Muscle of leg (tissue), 3 donors: ENCODE measurements at regions not wholly inside any gene's neighbourhood (a gene's known extent, or its start where the extent isn't known, plus 50 kb on each side); places are given as distances from the start of the nearest gene placed in this dataset.
"Not testable (repeated sequence)": the region's sequence is repeated elsewhere in the genome, so short reads cannot be mapped to it uniquely, and the experiment has no call there.

Experiments used
- DNase-seq: peaks from one replicate; pipeline ENCODE4 v3.0.0; 2013
- H3K27ac ChIP-seq: one replicate; pipeline ENCODE4 v1.5.1; 2013; ENCODE audit warnings: mild to moderate bottlenecking, low read length, control low read depth
- H3K27me3 ChIP-seq: one replicate; pipeline ENCODE4 v1.6.1; 2013; ENCODE audit warnings: low read length; ENCODE audit not compliant: control insufficient read depth, insufficient read depth
- H3K36me3 ChIP-seq: one replicate; pipeline ENCODE4 v1.6.1; 2013; ENCODE audit warnings: low read length; ENCODE audit not compliant: control insufficient read depth, insufficient read depth
- H3K4me1 ChIP-seq: one replicate; pipeline ENCODE4 v1.6.1; 2013; ENCODE audit warnings: low read length; ENCODE audit not compliant: control insufficient read depth, insufficient read depth
- H3K4me3 ChIP-seq: one replicate; pipeline ENCODE4 v1.5.1; 2013; ENCODE audit warnings: low read length, control low read depth
- H3K9me3 ChIP-seq: replicated peaks from 2 replicates; pipeline ENCODE4 v1.6.1; 2013; ENCODE audit warnings: low read depth, low read length; ENCODE audit not compliant: control insufficient read depth
- WGBS: methylation state at CpG from one replicate; pipeline ENCODE4 v1.1.5; 2013; ENCODE audit warnings: missing lambda C conversion rate; ENCODE audit not compliant: insufficient coverage; 5-methylcytosine and 5-hydroxymethylcytosine counted together

GRCh38 chr9:73444821-73445220 lies 293.2 kb downstream of the ANXA1 start:
- no peaks in the 10 kb centered on the region for H3K9me3 ChIP-seq
- no CpG with 5 or more reads among the region's 1 CpG for WGBS
- H3K27ac ChIP-seq: no peak overlapping the region
- no peak overlapping the region for H3K4me3 ChIP-seq
- H3K27me3 ChIP-seq: no peaks in the 10 kb centered on the region
- DNase-seq: no peak
- no peaks in the 10 kb centered on the region for H3K36me3 ChIP-seq
- H3K4me1 ChIP-seq: no peaks in the 10 kb centered on the region

- H3K9me3 ChIP-seq, H3K4me1 ChIP-seq, H3K27ac ChIP-seq, H3K36me3 ChIP-seq, DNase-seq, H3K27me3 ChIP-seq, H3K4me3 ChIP-seq: not testable (repeated sequence)
- WGBS: no CpG with 5 or more reads among the region's 1 CpG
Observed at GRCh38 chr9:73445384-73445783, 293.7 kb downstream of the ANXA1 start.

GRCh38 chr9:73446306-73446705 lies 294.6 kb downstream of the ANXA1 start:
- Histone ChIP-seq H3K9me3 (no peaks in the 10 kb centered on the region), H3K27me3 (no peaks in the 10 kb centered on the region), H3K4me3 (no peak overlapping the region), H3K4me1 (no peaks in the 10 kb centered on the region), H3K36me3 (no peaks in the 10 kb centered on the region), H3K27ac (no peak overlapping the region)
- DNase-seq: no peak

GRCh38 chr9:73451003-73451402 lies 299.3 kb downstream of the ANXA1 start:
- no peaks in the 10 kb centered on the region for H3K27me3 ChIP-seq
- no peak for DNase-seq
- H3K4me1 ChIP-seq: no peaks in the 10 kb centered on the region
- 100% methylated on average over 1 of the region's 2 CpGs for WGBS
- H3K9me3 ChIP-seq: no peaks in the 10 kb centered on the region
- no peak overlapping the region for H3K4me3 ChIP-seq
- no peak overlapping the region for H3K27ac ChIP-seq
- H3K36me3 ChIP-seq: no peaks in the 10 kb centered on the region

- H3K27ac ChIP-seq: no peak overlapping the region
- no peaks in the 10 kb centered on the region for H3K36me3 ChIP-seq
- H3K4me1 ChIP-seq: no peaks in the 10 kb centered on the region
- DNase-seq: no peak
- no peaks in the 10 kb centered on the region for H3K27me3 ChIP-seq
- no peak overlapping the region for H3K4me3 ChIP-seq
- no peaks in the 10 kb centered on the region for H3K9me3 ChIP-seq
Observed at GRCh38 chr9:73459817-73460216, 308.2 kb downstream of the ANXA1 start.

- Histone ChIP-seq H3K36me3 (no peaks in the 10 kb centered on the region), H3K9me3 (peaks cover 2% of the 10 kb centered on the region), H3K4me3 (no peak overlapping the region), H3K27ac (no peak overlapping the region), H3K27me3 (no peaks in the 10 kb centered on the region), H3K4me1 (no peaks in the 10 kb centered on the region)
- WGBS: no CpG with 5 or more reads among the region's 1 CpG
- DNase-seq: no peak
Observed at GRCh38 chr9:73468716-73469115, 317.1 kb downstream of the ANXA1 start.

- Histone ChIP-seq H3K9me3 (peaks cover 8% of the 10 kb centered on the region), H3K27ac (no peak overlapping the region), H3K27me3 (no peaks in the 10 kb centered on the region), H3K36me3 (no peaks in the 10 kb centered on the region), H3K4me3 (no peak overlapping the region), H3K4me1 (no peaks in the 10 kb centered on the region)
- DNase-seq: no peak
- 82% methylated on average over 3 of the region's 3 CpGs for WGBS
Observed at GRCh38 chr9:73470766-73471165, 319.1 kb downstream of the ANXA1 start.

- 75% methylated on average over 8 of the region's 14 CpGs for WGBS
- Histone ChIP-seq H3K27ac (no peak overlapping the region), H3K36me3 (no peaks in the 10 kb centered on the region), H3K9me3 (peaks cover 9% of the 10 kb centered on the region), H3K4me3 (no peak overlapping the region), H3K27me3 (no peaks in the 10 kb centered on the region), H3K4me1 (no peaks in the 10 kb centered on the region)
- DNase-seq: no peak
Observed at GRCh38 chr9:73474002-73474600, 322.4 kb downstream of the ANXA1 start.

GRCh38 chr9:73474625-73475024 lies 323.0 kb downstream of the ANXA1 start:
- Histone ChIP-seq H3K4me3 (no peak overlapping the region), H3K4me1 (no peaks in the 10 kb centered on the region), H3K27me3 (no peaks in the 10 kb centered on the region), H3K36me3 (no peaks in the 10 kb centered on the region), H3K27ac (no peak overlapping the region), H3K9me3 (peaks cover 9% of the 10 kb centered on the region)
- DNase-seq: no peak
- WGBS: 88% methylated on average over 17 of the region's 20 CpGs

GRCh38 chr9:73494894-73495293 lies 343.2 kb downstream of the ANXA1 start:
- H3K4me3 ChIP-seq: no peak overlapping the region
- no peak overlapping the region for H3K27ac ChIP-seq
- no CpG with 5 or more reads among the region's 5 CpGs for WGBS

GRCh38 chr9:73497796-73498195 lies 346.1 kb downstream of the ANXA1 start:
- H3K27ac ChIP-seq: no peak overlapping the region
- no peaks in the 10 kb centered on the region for H3K36me3 ChIP-seq
- 88% methylated on average over 2 of the region's 2 CpGs for WGBS
- no peaks in the 10 kb centered on the region for H3K27me3 ChIP-seq
- H3K4me1 ChIP-seq: no peaks in the 10 kb centered on the region
- no peak overlapping the region for H3K4me3 ChIP-seq
- H3K9me3 ChIP-seq: no peaks in the 10 kb centered on the region
- DNase-seq: no peak

More at GRCh38 chr9:73494894-73495293, 343.2 kb downstream of the ANXA1 start:
- no peak for DNase-seq
- Histone ChIP-seq H3K27me3 (no peaks in the 10 kb centered on the region), H3K36me3 (no peaks in the 10 kb centered on the region), H3K9me3 (no peaks in the 10 kb centered on the region), H3K4me1 (no peaks in the 10 kb centered on the region)
